ENCODE measurements at regions not wholly inside any gene's neighbourhood (a gene's known extent, or its start where the extent isn't known, plus 50 kb on each side); places are given as distances from the start of the nearest gene placed in this dataset.
A peak's percentile ranks its signal among the peaks of the same experiment; 100 is the strongest.

DNA sequence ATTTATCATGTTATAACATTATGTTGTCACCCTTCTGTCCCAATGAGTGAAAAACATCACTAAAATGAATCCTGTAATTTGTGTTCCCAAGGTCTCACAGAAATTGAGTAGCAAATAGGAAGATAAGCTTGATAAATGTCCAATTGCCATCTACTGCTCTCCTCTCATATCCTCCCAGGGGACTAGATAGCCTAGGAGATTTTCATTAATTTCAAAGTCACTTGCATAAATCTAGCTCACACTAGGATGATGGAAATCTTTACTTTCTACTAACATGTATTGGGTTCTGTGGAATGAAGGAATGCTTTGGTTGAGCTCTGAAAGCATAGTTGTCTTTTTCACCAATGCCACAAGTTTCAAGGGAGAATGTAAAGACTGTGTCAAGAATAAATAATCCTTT, 605.5 kb upstream of the CDH7 start:
- no peaks in the 10 kb centered on the region for H3K4me1 ChIP-seq
- no peaks in the 10 kb centered on the region for H3K36me3 ChIP-seq
- no peak for TF ChIP-seq EP300 (IDR thresholded peaks at IDR 0.05)
- no peak for TF ChIP-seq POLR2A (IDR thresholded peaks at IDR 0.05)
- TF ChIP-seq, protein P1, sequence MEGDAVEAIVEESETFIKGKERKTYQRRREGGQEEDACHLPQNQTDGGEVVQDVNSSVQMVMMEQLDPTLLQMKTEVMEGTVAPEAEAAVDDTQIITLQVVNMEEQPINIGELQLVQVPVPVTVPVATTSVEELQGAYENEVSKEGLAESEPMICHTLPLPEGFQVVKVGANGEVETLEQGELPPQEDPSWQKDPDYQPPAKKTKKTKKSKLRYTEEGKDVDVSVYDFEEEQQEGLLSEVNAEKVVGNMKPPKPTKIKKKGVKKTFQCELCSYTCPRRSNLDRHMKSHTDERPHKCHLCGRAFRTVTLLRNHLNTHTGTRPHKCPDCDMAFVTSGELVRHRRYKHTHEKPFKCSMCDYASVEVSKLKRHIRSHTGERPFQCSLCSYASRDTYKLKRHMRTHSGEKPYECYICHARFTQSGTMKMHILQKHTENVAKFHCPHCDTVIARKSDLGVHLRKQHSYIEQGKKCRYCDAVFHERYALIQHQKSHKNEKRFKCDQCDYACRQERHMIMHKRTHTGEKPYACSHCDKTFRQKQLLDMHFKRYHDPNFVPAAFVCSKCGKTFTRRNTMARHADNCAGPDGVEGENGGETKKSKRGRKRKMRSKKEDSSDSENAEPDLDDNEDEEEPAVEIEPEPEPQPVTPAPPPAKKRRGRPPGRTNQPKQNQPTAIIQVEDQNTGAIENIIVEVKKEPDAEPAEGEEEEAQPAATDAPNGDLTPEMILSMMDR (IDR thresholded peaks at IDR 0.05): no peak
- TF ChIP-seq POLR2AphosphoS5 (IDR thresholded peaks at IDR 0.05): no peak
- H3K9me3 ChIP-seq: no peaks in the 10 kb centered on the region
- DNase-seq: no peak
- H3K27me3 ChIP-seq: no peaks in the 10 kb centered on the region
- no peak overlapping the region for H3K27ac ChIP-seq
- intact Hi-C loops (cut with DNase I): no loop called here
- H3K4me3 ChIP-seq: no peak overlapping the region

DNA sequence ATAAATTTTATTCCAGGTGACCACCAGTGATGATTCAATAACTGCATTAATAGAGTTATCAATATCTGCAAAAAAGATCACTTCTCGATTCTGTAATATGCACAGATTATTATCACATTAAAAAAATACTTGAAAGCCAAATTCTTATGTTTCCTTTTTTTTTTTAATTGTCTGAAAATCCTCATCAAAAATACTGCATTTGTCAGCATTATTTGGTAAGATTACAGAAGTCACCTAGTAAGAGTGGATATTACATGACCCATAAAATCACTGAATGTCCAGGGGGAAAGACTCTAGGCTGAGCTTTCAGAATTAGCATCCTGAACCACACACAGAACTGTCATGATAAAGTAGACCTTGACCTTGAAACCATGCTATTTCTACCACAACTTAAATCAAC, 617.2 kb upstream of the CDH7 start:
- Histone ChIP-seq H3K4me1 (no peaks in the 10 kb centered on the region), H3K4me3 (no peak overlapping the region), H3K36me3 (no peaks in the 10 kb centered on the region), H3K9me3 (no peaks in the 10 kb centered on the region), H3K27ac (no peak overlapping the region), H3K27me3 (no peaks in the 10 kb centered on the region)
- no peak for DNase-seq
- WGBS, 2 donors: 78 to 80% methylated on average over 1 of the region's 1 CpG
- TF ChIP-seq POLR2A (IDR thresholded peaks at IDR 0.05): no peak
- no peak for TF ChIP-seq POLR2AphosphoS5 (IDR thresholded peaks at IDR 0.05)
- TF ChIP-seq, protein P1 (IDR thresholded peaks at IDR 0.05): no peak
- no peak for TF ChIP-seq EP300 (IDR thresholded peaks at IDR 0.05)
- intact Hi-C loops (cut with DNase I): no loop called here

- peak overlapping the region; percentile 9 to 34 (median 23) for H3K4me3 ChIP-seq
- H3K9me3 ChIP-seq: peaks cover 0 to 9% (median 0%) of the 10 kb centered on the region in 4 donors
- no peak for TF ChIP-seq POLR2AphosphoS5 (IDR thresholded peaks at IDR 0.05)
- no peak for TF ChIP-seq EP300 (IDR thresholded peaks at IDR 0.05)
- TF ChIP-seq POLR2A (IDR thresholded peaks at IDR 0.05): no peak
- TF ChIP-seq, protein P1 (IDR thresholded peaks at IDR 0.05): no peak
- H3K27me3 ChIP-seq: no peaks in the 10 kb centered on the region
- no peak for DNase-seq
- H3K27ac ChIP-seq: no peak overlapping the region
- intact Hi-C loops (cut with DNase I): no loop called here
- no peaks in the 10 kb centered on the region for H3K4me1 ChIP-seq
- H3K36me3 ChIP-seq: no peaks in the 10 kb centered on the region
- 67 to 71% methylated on average over 3 of the region's 3 CpGs for WGBS, 2 donors
Measured at GRCh38 chr18:65124633-65125032, 626.2 kb upstream of the CDH7 start.

DNA sequence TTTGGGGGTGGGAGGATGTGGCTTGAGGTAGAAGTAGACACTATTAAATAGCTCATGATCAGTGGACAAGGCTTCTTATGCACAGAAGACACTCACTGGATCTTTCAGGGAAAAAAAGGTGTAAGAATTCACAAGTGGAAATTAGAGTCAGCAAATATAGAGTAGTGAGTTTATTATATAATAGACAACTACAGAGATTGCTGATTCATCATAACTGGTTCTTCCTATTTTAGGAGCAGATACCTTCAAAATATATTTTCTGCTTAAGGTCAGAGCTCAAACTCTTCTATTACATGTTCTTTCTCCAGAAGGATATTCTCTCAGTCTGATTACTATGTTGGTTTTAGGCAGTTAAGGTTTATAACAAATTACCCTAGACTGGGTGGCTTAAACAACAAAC, 646.9 kb upstream of the CDH7 start:
- TF ChIP-seq EP300 (IDR thresholded peaks at IDR 0.05): no peak
- no peak for TF ChIP-seq POLR2AphosphoS5 (IDR thresholded peaks at IDR 0.05)
- TF ChIP-seq, protein P1 (IDR thresholded peaks at IDR 0.05): no peak
- no peak for TF ChIP-seq POLR2A (IDR thresholded peaks at IDR 0.05)
- H3K4me1 ChIP-seq: no peaks in the 10 kb centered on the region
- no peak for DNase-seq
- no peaks in the 10 kb centered on the region for H3K36me3 ChIP-seq
- H3K27me3 ChIP-seq: no peaks in the 10 kb centered on the region
- intact Hi-C loops (cut with DNase I): no loop called here
- no peaks in the 10 kb centered on the region for H3K9me3 ChIP-seq
- H3K27ac ChIP-seq: no peak overlapping the region
- no peak overlapping the region for H3K4me3 ChIP-seq

DNA sequence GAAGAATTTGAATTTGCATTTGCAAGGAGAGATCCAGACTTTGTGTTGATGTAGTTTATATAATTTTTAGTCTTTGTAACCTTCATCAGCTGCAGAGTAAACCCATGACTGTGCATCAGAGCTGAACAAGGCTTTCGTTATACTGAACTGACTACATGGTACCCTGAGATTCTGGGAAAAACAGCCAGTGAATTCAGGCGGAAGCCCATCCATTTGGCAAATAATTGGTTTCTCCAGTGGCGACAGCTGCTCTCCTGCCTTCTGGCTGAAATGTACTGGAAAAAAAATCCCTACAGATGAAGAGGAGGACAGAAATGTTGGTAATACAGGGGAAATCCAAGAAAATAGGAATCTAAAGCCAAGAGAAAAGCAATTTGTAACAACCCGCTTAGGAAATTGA, 657.5 kb upstream of the CDH7 start:
- DNase-seq: no peak
- 85 to 86% methylated on average over 4 of the region's 4 CpGs for WGBS, 2 donors
- no peak overlapping the region for H3K4me3 ChIP-seq
- no peak for TF ChIP-seq EP300 (IDR thresholded peaks at IDR 0.05)
- no peak for TF ChIP-seq POLR2A (IDR thresholded peaks at IDR 0.05)
- no peak for TF ChIP-seq POLR2AphosphoS5 (IDR thresholded peaks at IDR 0.05)
- TF ChIP-seq, protein P1 (IDR thresholded peaks at IDR 0.05): no peak
- no peaks in the 10 kb centered on the region for H3K9me3 ChIP-seq
- H3K4me1 ChIP-seq: no peaks in the 10 kb centered on the region
- no peak overlapping the region for H3K27ac ChIP-seq
- intact Hi-C loops (cut with DNase I): no loop called here
- no peaks in the 10 kb centered on the region for H3K36me3 ChIP-seq
- no peaks in the 10 kb centered on the region for H3K27me3 ChIP-seq
